Skeletal muscle satellite cell (primary cell): ENCODE measurements at regions not wholly inside any gene's neighbourhood (a gene's known extent, or its start where the extent isn't known, plus 50 kb on each side); places are given as distances from the start of the nearest gene placed in this dataset.

Experiments
- H3K27me3 ChIP-seq: 2 replicates; pipeline ENCODE4 v1.7.0; 2013; ENCODE audit warnings: low read length; ENCODE audit not compliant: control insufficient read depth, insufficient read depth
- H3K36me3 ChIP-seq: 2 replicates; pipeline ENCODE4 v1.7.0; 2013; ENCODE audit warnings: mild to moderate bottlenecking, control low read depth, low read length; ENCODE audit not compliant: insufficient read depth
- H3K4me1 ChIP-seq: 2 replicates; pipeline ENCODE4 v1.7.0; 2013; ENCODE audit warnings: low read length; ENCODE audit not compliant: control insufficient read depth, insufficient read depth
- H3K4me2 ChIP-seq: 2 replicates; pipeline ENCODE4 v1.7.0; 2013; ENCODE audit warnings: mild to moderate bottlenecking, low read length
- H3K4me3 ChIP-seq: 2 replicates; pipeline ENCODE4 v1.7.0; 2013; ENCODE audit warnings: low read length
- H3K9ac ChIP-seq: 2 replicates; pipeline ENCODE4 v1.7.0; 2013; ENCODE audit warnings: mild to moderate bottlenecking, low read depth, low read length, moderate library complexity
- H3K9me3 ChIP-seq: replicated peaks from 2 replicates; pipeline ENCODE4 v1.7.0; 2013; ENCODE audit warnings: mild to moderate bottlenecking, control low read depth, low read length

- no peaks in the 10 kb centered on the region for H3K9me3 ChIP-seq
- no peak overlapping the region for H3K4me2 ChIP-seq
- H3K4me3 ChIP-seq = no peak overlapping the region
- H3K4me1 ChIP-seq = no peaks in the 10 kb centered on the region
- peaks cover 7% of the 10 kb centered on the region for H3K27me3 ChIP-seq
- no peaks in the 10 kb centered on the region for H3K36me3 ChIP-seq
- H3K9ac ChIP-seq = no peak overlapping the region
These were observed 178.4 kb upstream of the PARP11 start for GRCh38 chr12:4051596-4051995.

GRCh38 chr12:4050340-4050739, 177.1 kb upstream of the PARP11 start:
- Histone ChIP-seq H3K9me3 (no peaks in the 10 kb centered on the region), H3K4me1 (no peaks in the 10 kb centered on the region), H3K36me3 (no peaks in the 10 kb centered on the region), H3K4me3 (no peak overlapping the region), H3K27me3 (peaks cover 7% of the 10 kb centered on the region), H3K4me2 (no peak overlapping the region), H3K9ac (no peak overlapping the region)

DNA sequence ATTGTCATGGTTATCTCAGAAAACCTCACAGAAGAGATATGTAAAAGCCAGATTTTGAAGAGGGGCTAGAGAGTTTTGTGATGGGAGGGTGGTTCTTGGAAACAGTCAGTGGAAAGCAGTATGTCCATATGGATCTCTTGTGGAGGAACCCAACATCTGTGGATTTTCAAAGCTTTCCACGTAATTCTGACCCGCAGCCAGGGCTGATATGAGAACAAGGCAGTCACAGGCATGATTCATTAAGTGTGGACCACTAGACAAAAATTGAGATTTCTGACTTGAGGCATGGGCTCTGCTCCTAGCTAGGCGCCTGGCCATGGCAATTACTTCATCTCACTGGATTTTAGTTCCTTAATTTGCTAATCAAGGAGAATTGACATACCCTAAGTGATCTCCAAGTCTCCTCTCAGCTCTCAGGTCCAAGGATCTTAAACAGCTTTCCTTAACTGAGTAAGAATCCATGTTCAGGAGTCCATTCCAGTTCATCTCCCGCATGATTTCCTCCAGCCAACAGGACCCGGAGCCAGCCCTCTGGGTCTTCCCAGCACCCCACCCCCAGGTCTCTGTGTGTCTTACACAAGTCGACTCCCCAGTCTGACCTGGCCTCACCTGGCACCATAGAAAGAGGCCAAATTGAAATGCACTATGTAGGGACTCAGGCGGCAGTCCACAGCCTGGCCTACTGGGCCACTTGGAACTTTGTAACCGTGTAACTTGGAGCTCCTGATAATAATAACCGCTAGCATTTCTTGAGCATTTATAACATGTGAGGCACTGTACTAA, 176.3 kb upstream of the PARP11 start:
- Histone ChIP-seq H3K9me3 (no peaks in the 10 kb centered on the region), H3K4me1 (no peaks in the 10 kb centered on the region), H3K36me3 (no peaks in the 10 kb centered on the region), H3K4me3 (no peak overlapping the region), H3K4me2 (no peak overlapping the region), H3K27me3 (peaks cover 10% of the 10 kb centered on the region), H3K9ac (no peak overlapping the region)

- Histone ChIP-seq H3K27me3 (peaks cover 13% of the 10 kb centered on the region), H3K9me3 (no peaks in the 10 kb centered on the region), H3K9ac (no peak overlapping the region), H3K4me3 (no peak overlapping the region), H3K36me3 (no peaks in the 10 kb centered on the region), H3K4me2 (no peak overlapping the region), H3K4me1 (no peaks in the 10 kb centered on the region)
These were observed 174.2 kb upstream of the PARP11 start for GRCh38 chr12:4047421-4047820.

DNA sequence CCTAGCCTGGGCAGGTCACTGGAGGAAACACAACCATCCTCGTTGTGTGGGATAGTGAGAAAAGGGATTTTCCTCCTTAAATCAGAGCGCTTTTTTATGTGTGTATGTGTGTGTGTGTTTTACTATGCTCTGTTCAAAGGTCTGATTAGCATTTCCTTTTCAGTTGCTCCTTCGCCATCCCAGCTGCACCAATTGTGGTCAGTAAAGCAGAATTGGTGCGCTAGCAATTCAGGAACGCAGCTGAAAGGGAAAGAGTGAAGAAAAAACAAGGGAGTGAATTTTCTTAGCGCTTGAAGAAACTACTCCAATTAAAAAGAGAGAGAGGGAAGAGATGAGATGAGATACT, 173.3 kb upstream of the PARP11 start:
- Histone ChIP-seq H3K27me3 (peaks cover 9% of the 10 kb centered on the region), H3K4me2 (no peak overlapping the region)

GRCh38 chr12:4045786-4046494, 172.7 kb upstream of the PARP11 start:
- H3K36me3 ChIP-seq = no peaks in the 10 kb centered on the region
- H3K27me3 ChIP-seq = peaks cover 11% of the 10 kb centered on the region
- H3K4me2 ChIP-seq = no peak overlapping the region
- no peaks in the 10 kb centered on the region for H3K4me1 ChIP-seq
- H3K9me3 ChIP-seq = no peaks in the 10 kb centered on the region
- no peak overlapping the region for H3K4me3 ChIP-seq
- H3K9ac ChIP-seq = no peak overlapping the region

More for the DNA sequence above, 173.3 kb upstream of the PARP11 start:
- Histone ChIP-seq H3K9ac (no peak overlapping the region), H3K4me3 (no peak overlapping the region), H3K36me3 (no peaks in the 10 kb centered on the region), H3K4me1 (no peaks in the 10 kb centered on the region), H3K9me3 (no peaks in the 10 kb centered on the region)

DNA sequence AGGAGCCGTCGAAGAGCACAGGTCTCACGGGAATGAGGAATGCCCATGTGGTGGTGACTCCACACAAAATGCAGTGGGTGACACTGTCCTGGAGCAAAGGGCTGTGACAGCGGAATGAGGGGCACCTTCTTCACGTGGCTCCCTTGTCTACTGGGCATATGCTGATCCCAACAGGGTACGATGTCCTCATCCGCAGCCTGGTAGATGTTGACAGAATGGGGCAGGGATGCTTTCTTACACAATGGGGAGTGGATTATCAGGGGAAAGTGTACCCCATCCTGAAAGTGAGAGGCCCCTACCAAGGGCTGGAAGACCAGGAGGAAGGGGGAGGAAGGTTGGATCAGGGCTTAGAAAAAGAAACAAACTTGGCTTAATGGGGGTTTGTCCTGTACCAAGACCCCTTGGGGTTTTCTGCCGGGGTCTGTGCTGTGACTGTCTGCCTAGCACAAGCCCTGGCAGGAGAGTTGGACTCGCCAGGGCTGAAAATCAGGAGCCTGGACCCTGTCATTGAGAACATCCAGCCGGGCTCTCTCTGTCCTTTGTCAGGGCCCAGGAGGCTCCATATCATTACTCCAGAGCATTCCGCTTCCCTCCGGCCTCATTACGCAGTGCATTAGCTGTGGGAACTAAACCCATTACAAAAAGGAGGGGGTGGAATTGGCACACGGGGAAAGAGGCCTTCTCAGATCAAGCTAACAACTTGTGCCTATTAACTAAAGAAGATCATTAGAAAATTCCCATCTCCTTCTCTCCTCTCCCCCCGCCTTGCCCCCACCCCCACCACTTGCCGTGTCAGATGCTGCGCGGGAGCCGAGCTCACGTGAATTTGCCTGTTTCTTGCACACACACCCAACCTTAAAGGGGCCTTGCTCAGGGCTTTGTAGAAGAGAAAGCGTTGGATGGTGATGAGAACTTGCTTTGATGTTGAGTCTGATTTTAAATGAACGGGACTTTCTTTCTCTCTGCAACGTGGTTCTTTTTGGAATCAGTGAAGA, 171.8 kb upstream of the PARP11 start:
- no peak overlapping the region for H3K4me2 ChIP-seq
- H3K36me3 ChIP-seq = no peaks in the 10 kb centered on the region
- H3K9ac ChIP-seq = no peak overlapping the region
- H3K27me3 ChIP-seq = peaks cover 14% of the 10 kb centered on the region
- H3K4me1 ChIP-seq = no peaks in the 10 kb centered on the region
- H3K4me3 ChIP-seq = no peak overlapping the region
- no peaks in the 10 kb centered on the region for H3K9me3 ChIP-seq

DNA sequence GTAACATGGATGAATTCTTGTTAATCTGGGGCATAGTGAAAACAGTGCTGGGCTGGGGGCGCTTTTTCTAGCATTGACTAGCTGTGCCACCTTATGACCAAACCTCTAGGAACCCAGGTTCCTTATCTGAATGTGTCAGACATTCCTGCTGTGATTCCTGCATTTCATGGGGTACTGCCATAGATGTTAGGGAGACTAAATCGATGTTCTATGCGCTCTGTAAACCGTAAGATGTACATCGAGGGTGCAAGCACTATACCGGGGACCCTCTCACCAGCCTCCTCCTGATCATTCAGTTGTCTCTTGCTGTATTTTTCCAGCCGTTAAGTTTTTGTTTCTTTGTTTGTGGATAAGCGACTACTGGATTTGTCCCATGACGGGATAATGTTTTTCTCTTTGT, 170.9 kb upstream of the PARP11 start:
- Histone ChIP-seq H3K4me1 (no peaks in the 10 kb centered on the region), H3K27me3 (peaks cover 14% of the 10 kb centered on the region), H3K9ac (no peak overlapping the region), H3K9me3 (no peaks in the 10 kb centered on the region), H3K4me3 (no peak overlapping the region), H3K36me3 (no peaks in the 10 kb centered on the region), H3K4me2 (no peak overlapping the region)

GRCh38 chr12:4041187-4041885, 168.1 kb upstream of the PARP11 start:
- Histone ChIP-seq H3K4me3 (no peak overlapping the region), H3K36me3 (no peaks in the 10 kb centered on the region), H3K27me3 (peaks cover 27% of the 10 kb centered on the region), H3K4me1 (no peaks in the 10 kb centered on the region), H3K9ac (no peak overlapping the region), H3K4me2 (no peak overlapping the region), H3K9me3 (no peaks in the 10 kb centered on the region)

DNA sequence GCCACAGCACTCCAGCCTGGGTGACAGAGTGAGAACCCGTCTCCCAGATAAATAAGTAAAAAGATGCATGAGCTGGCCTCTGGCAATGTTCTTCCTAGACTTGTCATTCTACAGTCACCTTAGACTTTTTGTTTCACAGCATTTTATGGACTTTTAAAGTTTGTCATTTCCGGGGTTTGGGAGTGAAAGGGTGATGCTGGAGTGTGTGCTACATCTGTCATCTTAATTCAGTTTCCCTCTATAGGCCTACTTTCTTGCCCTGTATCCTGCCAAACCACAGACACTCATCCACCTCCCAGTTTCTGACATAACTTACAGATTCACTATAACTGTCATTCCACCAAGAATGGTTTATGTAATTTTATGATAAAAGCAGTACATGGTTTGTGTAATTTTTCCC, 166.7 kb upstream of the PARP11 start:
- H3K4me1 ChIP-seq = no peaks in the 10 kb centered on the region
- H3K36me3 ChIP-seq = no peaks in the 10 kb centered on the region
- H3K9me3 ChIP-seq = no peaks in the 10 kb centered on the region
- no peak overlapping the region for H3K4me2 ChIP-seq
- H3K4me3 ChIP-seq = no peak overlapping the region
- H3K9ac ChIP-seq = no peak overlapping the region
- peaks cover 36% of the 10 kb centered on the region for H3K27me3 ChIP-seq
